Endodermal cell (in vitro differentiated cells): ENCODE measurements at regions not wholly inside any gene's neighbourhood (a gene's known extent, or its start where the extent isn't known, plus 50 kb on each side); places are given as distances from the start of the nearest gene placed in this dataset.

Experiments
- DNase-seq: peaks from one replicate; pipeline ENCODE4 v3.0.0-alpha.2; 2017
- H3K27ac ChIP-seq: 2 replicates; pipeline ENCODE4 v1.5.1; 2013; ENCODE audit warnings: mild to moderate bottlenecking, low read depth, low read length, moderate library complexity
- H3K27me3 ChIP-seq: 2 replicates; pipeline ENCODE4 v1.6.1; 2013; ENCODE audit warnings: mild to moderate bottlenecking, low read length, moderate library complexity; ENCODE audit not compliant: insufficient read depth, control insufficient read depth, poor library complexity, severe bottlenecking
- H3K36me3 ChIP-seq: 2 replicates; pipeline ENCODE4 v1.7.0; 2013; ENCODE audit warnings: mild to moderate bottlenecking, low read length, moderate library complexity; ENCODE audit not compliant: control insufficient read depth, insufficient read depth
- H3K4me1 ChIP-seq: one replicate; pipeline ENCODE4 v1.7.0; 2013; ENCODE audit warnings: low read length; ENCODE audit not compliant: control insufficient read depth, insufficient read depth
- H3K4me3 ChIP-seq: 2 replicates; pipeline ENCODE4 v1.5.1; 2013; ENCODE audit warnings: mild to moderate bottlenecking, low read length, moderate library complexity
- H3K9ac ChIP-seq: 2 replicates; pipeline ENCODE4 v1.6.1; 2013; ENCODE audit warnings: mild to moderate bottlenecking, low read length, moderate library complexity; ENCODE audit not compliant: poor library complexity, severe bottlenecking; ENCODE audit errors: extremely low read depth
- H3K9me3 ChIP-seq: 2 replicates; pipeline ENCODE4 v1.6.1; 2013; ENCODE audit warnings: mild to moderate bottlenecking, low read length, moderate library complexity; ENCODE audit not compliant: control insufficient read depth
- H3K27ac Mint-ChIP-seq: 2 replicates; pipeline ENCODE4 v1.8.0; 2020; ENCODE audit warnings: mixed read lengths
- H3K27me3 Mint-ChIP-seq: 2 replicates; pipeline ENCODE4 v1.8.0; 2021; ENCODE audit warnings: mild to moderate bottlenecking, mixed read lengths; ENCODE audit not compliant: insufficient read depth
- H3K36me3 Mint-ChIP-seq: 2 replicates; pipeline ENCODE4 v1.8.0; 2020; ENCODE audit warnings: low read depth, mixed read lengths
- H3K4me1 Mint-ChIP-seq: 2 replicates; pipeline ENCODE4 v1.8.0; 2020; ENCODE audit warnings: mixed read lengths
- H3K4me3 Mint-ChIP-seq: 2 replicates; pipeline ENCODE4 v1.8.0; 2020; ENCODE audit warnings: mild to moderate bottlenecking, moderate library complexity, mixed read lengths
- H3K9me3 Mint-ChIP-seq: 2 replicates; pipeline ENCODE4 v1.8.0; 2020; ENCODE audit warnings: mild to moderate bottlenecking, mixed read lengths
- WGBS, 2 experiments: methylation state at CpG; one replicate each; pipeline versions ENCODE4 v1.1.5 to v1.1.7; 2013; ENCODE audit warnings: missing lambda C conversion rate in 2 of 2, mixed read lengths in 1 of 2; ENCODE audit not compliant: insufficient coverage in 1 of 2, insufficient read length in 1 of 2; 5-methylcytosine and 5-hydroxymethylcytosine counted together
- TF ChIP-seq, protein P1 (sequence below): fragments of 200-600 bp; sonication (generic); conservative IDR thresholded peaks from 2 replicates; pipeline ENCODE4 v1.5.0; 2021; ENCODE audit warnings: antibody characterized with exemption, mild to moderate bottlenecking

DNA sequence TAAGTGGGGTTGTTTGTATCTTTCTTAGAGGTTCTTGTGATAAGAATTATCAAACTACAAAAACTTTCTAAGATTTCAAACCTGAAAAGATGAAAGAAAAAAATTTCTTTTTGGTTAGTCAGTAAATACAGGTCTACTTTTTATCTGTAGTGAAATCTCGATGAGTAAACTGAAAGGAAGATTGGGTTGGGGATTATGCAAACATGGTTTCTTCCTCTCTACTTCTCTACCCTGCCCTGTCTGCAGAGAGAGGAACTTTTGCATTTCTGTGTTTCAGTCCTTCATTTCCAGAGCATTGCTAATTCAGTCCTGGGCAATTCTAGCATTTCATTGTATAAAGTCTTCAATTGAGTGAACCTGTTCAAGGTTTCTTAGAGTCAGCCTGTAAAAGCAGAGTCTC is 51.6 kb upstream of the IL2 start:
- TF ChIP-seq, protein P1, sequence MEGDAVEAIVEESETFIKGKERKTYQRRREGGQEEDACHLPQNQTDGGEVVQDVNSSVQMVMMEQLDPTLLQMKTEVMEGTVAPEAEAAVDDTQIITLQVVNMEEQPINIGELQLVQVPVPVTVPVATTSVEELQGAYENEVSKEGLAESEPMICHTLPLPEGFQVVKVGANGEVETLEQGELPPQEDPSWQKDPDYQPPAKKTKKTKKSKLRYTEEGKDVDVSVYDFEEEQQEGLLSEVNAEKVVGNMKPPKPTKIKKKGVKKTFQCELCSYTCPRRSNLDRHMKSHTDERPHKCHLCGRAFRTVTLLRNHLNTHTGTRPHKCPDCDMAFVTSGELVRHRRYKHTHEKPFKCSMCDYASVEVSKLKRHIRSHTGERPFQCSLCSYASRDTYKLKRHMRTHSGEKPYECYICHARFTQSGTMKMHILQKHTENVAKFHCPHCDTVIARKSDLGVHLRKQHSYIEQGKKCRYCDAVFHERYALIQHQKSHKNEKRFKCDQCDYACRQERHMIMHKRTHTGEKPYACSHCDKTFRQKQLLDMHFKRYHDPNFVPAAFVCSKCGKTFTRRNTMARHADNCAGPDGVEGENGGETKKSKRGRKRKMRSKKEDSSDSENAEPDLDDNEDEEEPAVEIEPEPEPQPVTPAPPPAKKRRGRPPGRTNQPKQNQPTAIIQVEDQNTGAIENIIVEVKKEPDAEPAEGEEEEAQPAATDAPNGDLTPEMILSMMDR = peak; percentile 18
- Histone ChIP-seq H3K36me3 (no peaks in the 10 kb centered on the region), H3K27me3 (no peaks in the 10 kb centered on the region), H3K27ac (no peak overlapping the region), H3K4me3 (no peak overlapping the region), H3K4me1 (no peaks in the 10 kb centered on the region), H3K9me3 (no peaks in the 10 kb centered on the region), H3K9ac (no peak overlapping the region)
- H3K9me3 Mint-ChIP-seq = no peaks in the 10 kb centered on the region
- H3K36me3 Mint-ChIP-seq = no peaks in the 10 kb centered on the region
- H3K4me1 Mint-ChIP-seq = peaks cover 9% of the 10 kb centered on the region
- H3K27ac Mint-ChIP-seq = no peak overlapping the region
- H3K27me3 Mint-ChIP-seq = peaks cover 2% of the 10 kb centered on the region
- no peak for DNase-seq
- WGBS, 2 experiments = 83% methylated on average over 1 of the region's 1 CpG; no CpG with 5 or more reads in 1 of the 2 experiments
- H3K4me3 Mint-ChIP-seq = no peak overlapping the region
